KMS-11 (cell line): ENCODE measurements at regions not wholly inside any gene's neighbourhood (a gene's known extent, or its start where the extent isn't known, plus 50 kb on each side); places are given as distances from the start of the nearest gene placed in this dataset.
"Not testable (repeated sequence)": the region's sequence is repeated elsewhere in the genome, so short reads cannot be mapped to it uniquely, and the experiment has no call there.

Experiments
- H2AFZ ChIP-seq: fragments of 200-600 bp; sonication (generic); 2 replicates; pipeline ENCODE4 v1.6.1; 2016; ENCODE audit warnings: antibody characterized with exemption, mixed run types, low read depth
- H3K27ac ChIP-seq: fragments of 200-600 bp; sonication (generic); 2 replicates; pipeline ENCODE4 v1.6.1; 2016; ENCODE audit warnings: mild to moderate bottlenecking, mixed run types
- H3K27me3 ChIP-seq: fragments of 200-600 bp; sonication (generic); 2 replicates; pipeline ENCODE4 v1.6.1; 2017; ENCODE audit warnings: mild to moderate bottlenecking, low read depth, mixed run types, moderate library complexity; ENCODE audit not compliant: insufficient read depth
- H3K36me3 ChIP-seq: fragments of 200-600 bp; sonication (generic); 2 replicates; pipeline ENCODE4 v1.6.1; 2017; ENCODE audit warnings: mild to moderate bottlenecking, mixed run types; ENCODE audit not compliant: insufficient read depth
- H3K4me1 ChIP-seq: fragments of 200-600 bp; sonication (generic); 2 replicates; pipeline ENCODE4 v1.6.1; 2016; ENCODE audit warnings: mild to moderate bottlenecking, low read depth, mixed run types; ENCODE audit not compliant: poor library complexity, severe bottlenecking
- H3K4me2 ChIP-seq: fragments of 200-600 bp; sonication (generic); 2 replicates; pipeline ENCODE4 v1.7.0; 2016; ENCODE audit warnings: mild to moderate bottlenecking, mixed run types
- H3K4me3 ChIP-seq: fragments of 200-600 bp; sonication (generic); IDR thresholded peaks from 2 replicates; pipeline ENCODE4 v1.6.1; 2017; ENCODE audit warnings: low read depth, low read length, mixed read lengths; ENCODE audit not compliant: insufficient read depth
- H3K79me2 ChIP-seq: fragments of 200-600 bp; sonication (generic); 2 replicates; pipeline ENCODE4 v1.6.1; 2016; ENCODE audit warnings: low read depth, mixed run types; ENCODE audit not compliant: insufficient read depth
- H3K9ac ChIP-seq: fragments of 200-600 bp; sonication (generic); 2 replicates; pipeline ENCODE4 v1.6.1; 2016; ENCODE audit warnings: mild to moderate bottlenecking, mixed run types
- H4K20me1 ChIP-seq: fragments of 200-600 bp; sonication (generic); 2 replicates; pipeline ENCODE4 v1.6.1; 2016; ENCODE audit warnings: mild to moderate bottlenecking, mixed run types; ENCODE audit not compliant: insufficient read depth
- CTCF ChIP-seq: fragments of 200-600 bp; sonication (generic); conservative IDR thresholded peaks from 2 replicates; pipeline ENCODE4 v1.6.1; 2017; ENCODE audit warnings: low read depth, mild to moderate bottlenecking, antibody characterized with exemption, low read length, moderate library complexity, mixed read lengths

GRCh38 chr1:70720109-70720508 is 309.0 kb downstream of the CTH start:
- Histone ChIP-seq H3K4me2 (no peak overlapping the region), H3K27me3 (no peaks in the 10 kb centered on the region), H3K4me3 (no peak overlapping the region), H2AFZ (no peak overlapping the region), H3K27ac (no peak overlapping the region), H4K20me1 (no peaks in the 10 kb centered on the region), H3K4me1 (no peaks in the 10 kb centered on the region), H3K9ac (no peak overlapping the region), H3K36me3 (no peaks in the 10 kb centered on the region), H3K79me2 (no peaks in the 10 kb centered on the region)
- TF ChIP-seq CTCF = no peak

DNA sequence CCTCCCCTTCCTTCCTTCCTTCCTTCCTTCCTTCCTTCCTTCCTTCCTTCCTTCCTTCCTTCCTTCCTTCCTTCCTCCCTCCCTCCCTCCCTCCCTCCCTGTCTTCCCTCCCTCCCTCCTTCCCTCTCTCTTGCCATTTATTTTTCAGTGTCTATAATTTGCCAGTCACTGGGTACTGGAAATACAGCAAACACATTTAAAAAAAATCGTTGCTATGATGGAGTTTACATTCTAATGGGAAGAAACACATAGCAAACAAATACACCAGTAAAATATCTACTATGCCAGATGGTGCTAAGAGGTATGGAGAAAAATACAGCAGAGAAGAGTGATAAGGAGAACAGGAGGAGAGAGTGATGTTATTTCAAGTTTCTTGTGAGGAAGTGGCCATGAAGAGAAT is 309.5 kb downstream of the CTH start:
- Histone ChIP-seq H3K27ac (no peak overlapping the region), H3K9ac (no peak overlapping the region), H4K20me1 (no peaks in the 10 kb centered on the region), H3K4me1 (no peaks in the 10 kb centered on the region), H3K36me3 (no peaks in the 10 kb centered on the region), H2AFZ (no peak overlapping the region), H3K79me2 (no peaks in the 10 kb centered on the region), H3K27me3 (no peaks in the 10 kb centered on the region), H3K4me3 (no peak overlapping the region), H3K4me2 (no peak overlapping the region)
- TF ChIP-seq CTCF = no peak

GRCh38 chr1:70727886-70728489 is 316.9 kb downstream of the CTH start:
- H3K4me2 ChIP-seq = no peak overlapping the region
- H4K20me1 ChIP-seq = no peaks in the 10 kb centered on the region
- no peak overlapping the region for H3K27ac ChIP-seq
- H2AFZ ChIP-seq = no peak overlapping the region
- no peaks in the 10 kb centered on the region for H3K27me3 ChIP-seq
- no peak for TF ChIP-seq CTCF
- no peaks in the 10 kb centered on the region for H3K4me1 ChIP-seq
- no peaks in the 10 kb centered on the region for H3K36me3 ChIP-seq
- H3K4me3 ChIP-seq = no peak overlapping the region
- no peak overlapping the region for H3K9ac ChIP-seq
- H3K79me2 ChIP-seq = no peaks in the 10 kb centered on the region

DNA sequence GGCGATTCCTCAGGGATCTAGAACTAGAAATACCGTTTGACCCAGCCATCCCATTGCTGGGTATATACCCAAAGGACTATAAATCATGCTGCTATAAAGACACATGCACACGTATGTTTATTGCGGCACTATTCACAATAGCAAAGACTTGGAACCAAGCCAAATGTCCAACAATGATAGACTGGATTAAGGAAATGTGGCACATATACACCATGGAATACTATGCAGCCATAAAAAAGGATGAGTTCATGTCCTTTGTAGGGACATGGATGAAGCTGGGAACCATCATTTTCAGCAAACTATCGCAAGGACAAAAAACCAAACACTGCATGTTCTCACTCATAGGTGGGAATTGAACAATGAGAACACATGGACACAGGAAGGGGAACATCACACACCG is 311.1 kb downstream of the PTGER3 start:
- not testable (repeated sequence) for H3K4me2 ChIP-seq, H4K20me1 ChIP-seq, H3K4me3 ChIP-seq, H3K4me1 ChIP-seq, H3K79me2 ChIP-seq, H3K9ac ChIP-seq, H3K27me3 ChIP-seq, H3K36me3 ChIP-seq, H3K27ac ChIP-seq, H2AFZ ChIP-seq

DNA sequence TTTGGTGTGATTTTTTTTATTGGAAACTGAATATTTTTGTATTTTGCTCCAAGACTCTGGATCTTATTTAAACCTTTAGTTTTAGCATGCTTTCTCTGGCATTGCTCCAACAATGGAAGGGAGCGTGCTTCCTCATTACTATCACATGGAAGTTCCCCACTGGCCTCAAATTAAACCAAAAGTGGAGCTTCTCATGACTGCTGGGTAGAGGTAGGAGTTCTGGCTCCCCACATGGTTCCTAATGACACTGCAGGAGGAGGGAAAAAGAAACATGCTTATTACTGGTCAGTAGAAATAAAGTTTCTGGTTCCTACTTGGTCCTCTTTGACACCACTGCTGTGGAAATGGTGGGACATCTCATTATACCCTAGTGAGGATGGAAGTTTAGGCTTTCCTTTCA is 310.5 kb downstream of the PTGER3 start:
- H3K9ac ChIP-seq = no peak overlapping the region
- no peak overlapping the region for H3K4me3 ChIP-seq
- no peak for TF ChIP-seq CTCF
- no peaks in the 10 kb centered on the region for H3K27me3 ChIP-seq
- H3K4me1 ChIP-seq = no peaks in the 10 kb centered on the region
- H3K4me2 ChIP-seq = no peak overlapping the region
- H4K20me1 ChIP-seq = no peaks in the 10 kb centered on the region
- H3K79me2 ChIP-seq = no peaks in the 10 kb centered on the region
- H3K36me3 ChIP-seq = no peaks in the 10 kb centered on the region
- H2AFZ ChIP-seq = no peak overlapping the region
- H3K27ac ChIP-seq = no peak overlapping the region
